ENCODE measurements at regions not wholly inside any gene's neighbourhood (a gene's known extent, or its start where the extent isn't known, plus 50 kb on each side); places are given as distances from the start of the nearest gene placed in this dataset.

DNA sequence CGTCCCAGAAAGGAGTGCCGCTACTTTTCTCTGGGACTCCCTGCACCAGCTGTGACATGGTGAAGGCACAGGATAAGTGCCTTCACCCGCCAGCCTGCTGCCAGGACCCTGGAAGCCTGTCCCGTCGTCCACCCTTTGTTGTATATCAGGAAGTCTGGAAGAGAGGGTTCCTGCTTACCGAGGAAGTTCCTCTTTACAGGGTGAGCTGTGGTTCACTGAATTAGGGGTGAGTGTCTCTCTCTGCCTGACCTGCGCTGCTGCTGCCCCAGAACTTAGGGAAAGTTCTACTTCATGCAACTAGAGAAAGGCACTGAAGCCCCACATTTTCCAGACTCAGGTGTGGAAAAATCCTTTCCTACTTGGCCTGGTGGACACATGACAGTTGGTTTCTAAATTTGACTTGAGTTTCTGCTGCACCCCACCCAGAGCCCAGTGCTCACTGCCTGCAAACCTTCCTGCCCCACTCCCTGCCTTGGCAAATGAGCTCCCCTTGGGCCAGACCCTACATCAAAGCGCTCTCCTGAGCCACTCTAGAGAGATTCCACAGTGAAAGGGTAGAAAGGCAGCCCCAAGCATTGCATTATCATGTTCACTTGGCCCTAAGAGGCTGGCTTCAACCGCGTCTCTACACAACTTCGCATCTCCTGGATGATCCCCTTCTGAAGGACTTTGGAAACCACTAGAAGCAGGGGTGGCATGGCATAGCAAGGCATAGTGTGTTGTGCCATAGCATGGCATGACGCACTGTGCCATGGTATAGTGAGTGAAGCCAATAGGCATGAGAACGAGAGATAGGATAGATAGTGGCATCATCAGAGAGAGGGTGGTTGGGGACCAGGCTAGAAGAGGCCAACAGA lies 215.8 kb upstream of the CDYL start:
- no peaks in the 10 kb centered on the region for H3K9me3 ChIP-seq (ENCODE audit: control extremely low read depth in 1 of 5, control insufficient read depth in 4 of 5, insufficient read depth in 2 of 5, low read depth in 1 of 5, low read length in 4 of 5)
- 53% methylated on average over 11 of the region's 13 CpGs for WGBS (ENCODE audit: insufficient coverage)
- peak; percentile 8 to 41 (median 26) for DNase-seq
- no peaks in the 10 kb centered on the region for H3K36me3 ChIP-seq (ENCODE audit: control insufficient read depth in 4 of 4, insufficient read depth in 4 of 4, low read length in 3 of 4)
- ChIA-PET POLR2A (no interaction called here), CTCF (interaction anchor here (1.5 kb wide), 1 partner anchor 9 kb away, joined by 3 read pairs; no protein-coding TSS in a partner anchor)
- H3K27me3 ChIP-seq (replicated peaks in 2 of 5; ENCODE audit: control insufficient read depth in 4 of 5, insufficient read depth in 5 of 5, low read length in 4 of 5) = no peaks in the 10 kb centered on the region
- H3K4me3 ChIP-seq (ENCODE audit: control insufficient read depth in 1 of 7, extremely low read depth in 1 of 7, insufficient read depth in 4 of 7, low read depth in 2 of 7, low read length in 6 of 7) = peak overlapping the region in 4 of 7 experiments; percentile 30 to 74 (median 42)
- H3K4me1 ChIP-seq (ENCODE audit: control extremely low read depth in 1 of 4, control insufficient read depth in 4 of 4, insufficient read depth in 4 of 4, low read length in 3 of 4) = peaks cover 0 to 5% (median 2%) of the 10 kb centered on the region in 4 experiments
- no peak overlapping the region for H3K27ac ChIP-seq (ENCODE audit: insufficient read depth in 1 of 2, low read depth in 1 of 2, low read length in 2 of 2, poor library complexity in 1 of 2, severe bottlenecking in 2 of 2)

GRCh38 chr6:4559281-4559875 lies 216.8 kb upstream of the CDYL start:
- Histone ChIP-seq H3K9me3 (ENCODE audit: control extremely low read depth in 1 of 5, control insufficient read depth in 4 of 5, insufficient read depth in 2 of 5, low read depth in 1 of 5, low read length in 4 of 5) (no peaks in the 10 kb centered on the region), H3K36me3 (ENCODE audit: control insufficient read depth in 4 of 4, insufficient read depth in 4 of 4, low read length in 3 of 4) (no peaks in the 10 kb centered on the region), H3K4me1 (ENCODE audit: control extremely low read depth in 1 of 4, control insufficient read depth in 4 of 4, insufficient read depth in 4 of 4, low read length in 3 of 4) (peaks cover 0 to 5% (median 2%) of the 10 kb centered on the region in 4 experiments), H3K27me3 (replicated peaks in 2 of 5; ENCODE audit: control insufficient read depth in 4 of 5, insufficient read depth in 5 of 5, low read length in 4 of 5) (no peaks in the 10 kb centered on the region), H3K27ac (ENCODE audit: insufficient read depth in 1 of 2, low read depth in 1 of 2, low read length in 2 of 2, poor library complexity in 1 of 2, severe bottlenecking in 2 of 2) (no peak overlapping the region), H3K4me3 (ENCODE audit: control insufficient read depth in 1 of 7, extremely low read depth in 1 of 7, insufficient read depth in 4 of 7, low read depth in 2 of 7, low read length in 6 of 7) (no peak overlapping the region)
- 98% methylated on average over 15 of the region's 19 CpGs for WGBS (ENCODE audit: insufficient coverage)
- CTCF ChIA-PET = no interaction called here
- DNase-seq = no peak
- POLR2A ChIA-PET = no interaction called here

GRCh38 chr6:4554645-4555044 lies 221.6 kb upstream of the CDYL start:
- POLR2A ChIA-PET = no interaction called here
- CTCF ChIA-PET = no interaction called here

GRCh38 chr6:4553387-4553786 lies 222.8 kb upstream of the CDYL start:
- 83% methylated on average over 10 of the region's 10 CpGs for WGBS (ENCODE audit: insufficient coverage)
- no peak for DNase-seq
- Histone ChIP-seq H3K27ac (ENCODE audit: insufficient read depth in 1 of 2, low read depth in 1 of 2, low read length in 2 of 2, poor library complexity in 1 of 2, severe bottlenecking in 2 of 2) (no peak overlapping the region), H3K27me3 (replicated peaks in 2 of 5; ENCODE audit: control insufficient read depth in 4 of 5, insufficient read depth in 5 of 5, low read length in 4 of 5) (peaks cover 0 to 2% (median 0%) of the 10 kb centered on the region in 5 experiments), H3K4me3 (ENCODE audit: control insufficient read depth in 1 of 7, extremely low read depth in 1 of 7, insufficient read depth in 4 of 7, low read depth in 2 of 7, low read length in 6 of 7) (no peak overlapping the region), H3K4me1 (ENCODE audit: control extremely low read depth in 1 of 4, control insufficient read depth in 4 of 4, insufficient read depth in 4 of 4, low read length in 3 of 4) (no peaks in the 10 kb centered on the region), H3K36me3 (ENCODE audit: control insufficient read depth in 4 of 4, insufficient read depth in 4 of 4, low read length in 3 of 4) (no peaks in the 10 kb centered on the region), H3K9me3 (ENCODE audit: control extremely low read depth in 1 of 5, control insufficient read depth in 4 of 5, insufficient read depth in 2 of 5, low read depth in 1 of 5, low read length in 4 of 5) (peaks cover 0 to 2% (median 0%) of the 10 kb centered on the region in 5 experiments)
- POLR2A ChIA-PET = no interaction called here
- CTCF ChIA-PET = interaction anchor here (1.1 kb wide), 1 partner anchor 10 kb away, joined by 4 read pairs; no protein-coding TSS in a partner anchor

More at GRCh38 chr6:4554645-4555044, 221.6 kb upstream of the CDYL start:
- H3K4me1 ChIP-seq (ENCODE audit: control extremely low read depth in 1 of 4, control insufficient read depth in 4 of 4, insufficient read depth in 4 of 4, low read length in 3 of 4) = no peaks in the 10 kb centered on the region
- no peak overlapping the region for H3K27ac ChIP-seq (ENCODE audit: insufficient read depth in 1 of 2, low read depth in 1 of 2, low read length in 2 of 2, poor library complexity in 1 of 2, severe bottlenecking in 2 of 2)
- H3K36me3 ChIP-seq (ENCODE audit: control insufficient read depth in 4 of 4, insufficient read depth in 4 of 4, low read length in 3 of 4) = no peaks in the 10 kb centered on the region
- H3K27me3 ChIP-seq (replicated peaks in 2 of 5; ENCODE audit: control insufficient read depth in 4 of 5, insufficient read depth in 5 of 5, low read length in 4 of 5) = peaks cover 0 to 2% (median 0%) of the 10 kb centered on the region in 5 experiments
- peaks cover 0 to 2% (median 0%) of the 10 kb centered on the region in 5 experiments for H3K9me3 ChIP-seq (ENCODE audit: control extremely low read depth in 1 of 5, control insufficient read depth in 4 of 5, insufficient read depth in 2 of 5, low read depth in 1 of 5, low read length in 4 of 5)
- DNase-seq = no peak
- H3K4me3 ChIP-seq (ENCODE audit: control insufficient read depth in 1 of 7, extremely low read depth in 1 of 7, insufficient read depth in 4 of 7, low read depth in 2 of 7, low read length in 6 of 7) = no peak overlapping the region

DNA sequence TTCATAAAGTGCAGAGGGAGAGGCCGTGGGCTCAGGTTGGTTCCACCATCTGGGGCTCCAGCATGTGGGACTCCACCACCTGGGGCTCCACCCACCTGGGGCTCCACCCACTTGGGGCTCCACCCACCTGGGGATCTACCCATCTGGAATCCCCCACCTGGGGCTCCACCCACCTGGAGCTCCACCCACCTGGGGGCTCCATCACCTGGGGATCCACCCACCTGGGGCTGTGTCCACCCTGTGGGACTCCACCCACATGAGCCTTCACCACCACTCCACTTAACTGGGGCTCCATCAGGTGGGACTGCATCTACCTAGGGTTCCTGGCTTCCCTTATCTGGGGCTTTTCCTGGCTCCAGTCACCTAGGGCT lies 226.0 kb upstream of the CDYL start:
- no peaks in the 10 kb centered on the region for H3K4me1 ChIP-seq (ENCODE audit: control extremely low read depth in 1 of 4, control insufficient read depth in 4 of 4, insufficient read depth in 4 of 4, low read length in 3 of 4)
- no peak overlapping the region for H3K27ac ChIP-seq (ENCODE audit: insufficient read depth in 1 of 2, low read depth in 1 of 2, low read length in 2 of 2, poor library complexity in 1 of 2, severe bottlenecking in 2 of 2)
- no peak overlapping the region for H3K4me3 ChIP-seq (ENCODE audit: control insufficient read depth in 1 of 7, extremely low read depth in 1 of 7, insufficient read depth in 4 of 7, low read depth in 2 of 7, low read length in 6 of 7)
- H3K27me3 ChIP-seq (replicated peaks in 2 of 5; ENCODE audit: control insufficient read depth in 4 of 5, insufficient read depth in 5 of 5, low read length in 4 of 5) = peaks cover 0 to 2% (median 0%) of the 10 kb centered on the region in 5 experiments
- H3K36me3 ChIP-seq (ENCODE audit: control insufficient read depth in 4 of 4, insufficient read depth in 4 of 4, low read length in 3 of 4) = no peaks in the 10 kb centered on the region
- CTCF ChIA-PET = interaction anchor here (1.2 kb wide), 1 partner anchor 10 kb away, joined by 3 read pairs; no protein-coding TSS in a partner anchor
- DNase-seq = no peak
- peaks cover 0 to 2% (median 0%) of the 10 kb centered on the region in 5 experiments for H3K9me3 ChIP-seq (ENCODE audit: control extremely low read depth in 1 of 5, control insufficient read depth in 4 of 5, insufficient read depth in 2 of 5, low read depth in 1 of 5, low read length in 4 of 5)
- POLR2A ChIA-PET = no interaction called here
- WGBS (ENCODE audit: insufficient coverage) = 100% methylated on average over 1 of the region's 1 CpG

GRCh38 chr6:4549556-4550226 lies 226.5 kb upstream of the CDYL start:
- WGBS (ENCODE audit: insufficient coverage) = 98% methylated on average over 23 of the region's 23 CpGs
- ChIA-PET POLR2A (no interaction called here), CTCF (no interaction called here)
- DNase-seq = no peak
- H3K9me3 ChIP-seq (ENCODE audit: control extremely low read depth in 1 of 5, control insufficient read depth in 4 of 5, insufficient read depth in 2 of 5, low read depth in 1 of 5, low read length in 4 of 5) = peaks cover 0 to 2% (median 0%) of the 10 kb centered on the region in 5 experiments
- H3K36me3 ChIP-seq (ENCODE audit: control insufficient read depth in 4 of 4, insufficient read depth in 4 of 4, low read length in 3 of 4) = no peaks in the 10 kb centered on the region
- no peaks in the 10 kb centered on the region for H3K4me1 ChIP-seq (ENCODE audit: control extremely low read depth in 1 of 4, control insufficient read depth in 4 of 4, insufficient read depth in 4 of 4, low read length in 3 of 4)
- H3K27ac ChIP-seq (ENCODE audit: insufficient read depth in 1 of 2, low read depth in 1 of 2, low read length in 2 of 2, poor library complexity in 1 of 2, severe bottlenecking in 2 of 2) = no peak overlapping the region
- peaks cover 0 to 2% (median 0%) of the 10 kb centered on the region in 5 experiments for H3K27me3 ChIP-seq (replicated peaks in 2 of 5; ENCODE audit: control insufficient read depth in 4 of 5, insufficient read depth in 5 of 5, low read length in 4 of 5)
- H3K4me3 ChIP-seq (ENCODE audit: control insufficient read depth in 1 of 7, extremely low read depth in 1 of 7, insufficient read depth in 4 of 7, low read depth in 2 of 7, low read length in 6 of 7) = no peak overlapping the region

DNA sequence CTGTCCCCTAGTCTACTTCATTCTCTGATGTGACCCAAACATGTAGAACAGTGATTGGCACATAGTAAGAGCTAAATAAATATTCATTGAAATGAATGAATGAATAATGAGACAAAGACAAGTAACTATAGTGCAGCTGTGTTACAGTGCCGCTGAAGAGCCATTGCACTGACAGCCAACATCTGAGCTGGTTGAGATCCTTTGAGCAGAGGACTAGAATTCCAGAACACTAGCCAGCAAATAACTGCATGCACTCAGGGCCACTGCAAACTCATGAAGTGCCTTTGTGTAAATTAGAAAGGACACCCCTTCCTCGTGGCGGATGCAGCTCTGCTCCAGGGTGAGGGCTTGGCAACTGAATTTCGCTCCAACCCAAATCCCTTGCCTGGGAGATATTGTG lies 230.3 kb upstream of the CDYL start:
- Histone ChIP-seq H3K27ac (ENCODE audit: insufficient read depth in 1 of 2, low read depth in 1 of 2, low read length in 2 of 2, poor library complexity in 1 of 2, severe bottlenecking in 2 of 2) (no peak overlapping the region), H3K27me3 (replicated peaks in 2 of 5; ENCODE audit: control insufficient read depth in 4 of 5, insufficient read depth in 5 of 5, low read length in 4 of 5) (no peaks in the 10 kb centered on the region), H3K9me3 (ENCODE audit: control extremely low read depth in 1 of 5, control insufficient read depth in 4 of 5, insufficient read depth in 2 of 5, low read depth in 1 of 5, low read length in 4 of 5) (peaks cover 0 to 2% (median 0%) of the 10 kb centered on the region in 5 experiments), H3K4me3 (ENCODE audit: control insufficient read depth in 1 of 7, extremely low read depth in 1 of 7, insufficient read depth in 4 of 7, low read depth in 2 of 7, low read length in 6 of 7) (no peak overlapping the region), H3K4me1 (ENCODE audit: control extremely low read depth in 1 of 4, control insufficient read depth in 4 of 4, insufficient read depth in 4 of 4, low read length in 3 of 4) (no peaks in the 10 kb centered on the region), H3K36me3 (ENCODE audit: control insufficient read depth in 4 of 4, insufficient read depth in 4 of 4, low read length in 3 of 4) (no peaks in the 10 kb centered on the region)
- ChIA-PET POLR2A (no interaction called here), CTCF (no interaction called here)
- DNase-seq = no peak
- 73% methylated on average over 4 of the region's 4 CpGs for WGBS (ENCODE audit: insufficient coverage)
